ENCODE measurements at regions not wholly inside any gene's neighbourhood (a gene's known extent, or its start where the extent isn't known, plus 50 kb on each side); places are given as distances from the start of the nearest gene placed in this dataset.

GRCh38 chr6:55652429-55652828 is 73.4 kb upstream of the HMGCLL1 start:
- Histone ChIP-seq H3K9ac (ENCODE audit: low read length) (no peak overlapping the region), H4K20me1 (ENCODE audit: insufficient read depth) (no peaks in the 10 kb centered on the region), H2AFZ (ENCODE audit: low read depth, low read length, poor library complexity, severe bottlenecking) (no peak overlapping the region), H3K36me3 (ENCODE audit: control insufficient read depth in 1 of 2, insufficient read depth in 2 of 2, low read length in 2 of 2) (no peaks in the 10 kb centered on the region), H3K9me2 (ENCODE audit: insufficient read depth) (no peaks in the 10 kb centered on the region), H3K27ac (ENCODE audit: low read depth, low read length) (no peak overlapping the region), H3K27me3 (ENCODE audit: insufficient read depth, low read length) (peaks cover 16% of the 10 kb centered on the region), H3K4me3 (replicated peaks in 1 of 2; ENCODE audit: low read depth in 1 of 2, low read length in 2 of 2) (no peak overlapping the region), H3K4me2 (ENCODE audit: low read length) (no peak overlapping the region), H3K9me3 (ENCODE audit: control insufficient read depth in 1 of 2, insufficient read depth in 1 of 2, low read depth in 1 of 2, low read length in 2 of 2) (no peaks in the 10 kb centered on the region), H3K79me2 (ENCODE audit: insufficient read depth, low read length) (no peaks in the 10 kb centered on the region), H3K4me1 (ENCODE audit: control insufficient read depth in 1 of 2, insufficient read depth in 2 of 2, low read length in 2 of 2) (no peaks in the 10 kb centered on the region)
- ChIA-PET CTCF (no interaction called here), POLR2A (no interaction called here), RAD21 (ENCODE audit: low non-redundant PET in 1 of 2, low total read pairs in 2 of 2, uncharacterized antibody in 2 of 2, unreplicated experiment in 2 of 2) (no interaction called here)
- ATAC-seq = no peak
- no peak for DNase-seq (ENCODE audit: low read depth, low spot score)
- no TSS peak for BruUV-seq (replicated peaks)
- TF ChIP-seq ATF3 (IDR thresholded peaks at IDR 0.05) = no peak
- TF ChIP-seq SRF (IDR thresholded peaks at IDR 0.05; ENCODE audit: low read depth) = no peak
- intact Hi-C loops (cut with micrococcal nuclease) = no loop called here

GRCh38 chr6:55651015-55651414 is 72.0 kb upstream of the HMGCLL1 start:
- peaks cover 16% of the 10 kb centered on the region for H3K27me3 ChIP-seq (ENCODE audit: insufficient read depth, low read length)
- no peak overlapping the region for H3K4me2 ChIP-seq (ENCODE audit: low read length)
- H3K36me3 ChIP-seq (ENCODE audit: control insufficient read depth in 1 of 2, insufficient read depth in 2 of 2, low read length in 2 of 2) = no peaks in the 10 kb centered on the region
- H3K9me3 ChIP-seq (ENCODE audit: control insufficient read depth in 1 of 2, insufficient read depth in 1 of 2, low read depth in 1 of 2, low read length in 2 of 2) = no peaks in the 10 kb centered on the region
- DNase-seq (ENCODE audit: low read depth, low spot score) = no peak
- ChIA-PET CTCF (no interaction called here), RAD21 (ENCODE audit: low non-redundant PET in 1 of 2, low total read pairs in 2 of 2, uncharacterized antibody in 2 of 2, unreplicated experiment in 2 of 2) (no interaction called here), POLR2A (no interaction called here)
- no peak for TF ChIP-seq SRF (IDR thresholded peaks at IDR 0.05; ENCODE audit: low read depth)
- TF ChIP-seq REST (IDR thresholded peaks at IDR 0.05; ENCODE audit: low read depth) = no peak
- no peak for TF ChIP-seq TCF7L2 (IDR thresholded peaks at IDR 0.05; ENCODE audit: borderline replicate concordance, extremely low read depth, insufficient read depth, insufficient read length)
- TF ChIP-seq EGR1 (IDR thresholded peaks at IDR 0.05; ENCODE audit: low read depth) = no peak
- no peak for TF ChIP-seq POLR2A (IDR thresholded peaks at IDR 0.05; ENCODE audit: borderline replicate concordance, extremely low read depth, insufficient read depth, insufficient read length)
- no peak for TF ChIP-seq CTCF (IDR thresholded peaks at IDR 0.05 in 2 of 3, conservative IDR thresholded peaks at IDR 0.05 in 1 of 3; ENCODE audit: borderline replicate concordance in 1 of 3, insufficient read depth in 1 of 3, low read depth in 2 of 3, low read length in 2 of 3)
- no peak overlapping the region for H2AFZ ChIP-seq (ENCODE audit: low read depth, low read length, poor library complexity, severe bottlenecking)
- no TSS peak for BruUV-seq (replicated peaks)
- no peak overlapping the region for H3K27ac ChIP-seq (ENCODE audit: low read depth, low read length)
- no peak overlapping the region for H3K4me3 ChIP-seq (replicated peaks in 1 of 2; ENCODE audit: low read depth in 1 of 2, low read length in 2 of 2)
- H4K20me1 ChIP-seq (ENCODE audit: insufficient read depth) = no peaks in the 10 kb centered on the region
- no peak for ATAC-seq
- no peaks in the 10 kb centered on the region for H3K4me1 ChIP-seq (ENCODE audit: control insufficient read depth in 1 of 2, insufficient read depth in 2 of 2, low read length in 2 of 2)
- H3K9ac ChIP-seq (ENCODE audit: low read length) = no peak overlapping the region
- intact Hi-C loops (cut with micrococcal nuclease) = no loop called here
- no peaks in the 10 kb centered on the region for H3K9me2 ChIP-seq (ENCODE audit: insufficient read depth)
- no peaks in the 10 kb centered on the region for H3K79me2 ChIP-seq (ENCODE audit: insufficient read depth, low read length)
